Kidney tubule cell (primary cell): ENCODE measurements at regions not wholly inside any gene's neighbourhood (a gene's known extent, or its start where the extent isn't known, plus 50 kb on each side); places are given as distances from the start of the nearest gene placed in this dataset.
A peak's percentile ranks its signal among the peaks of the same experiment; 100 is the strongest.
"Not testable (repeated sequence)": the region's sequence is repeated elsewhere in the genome, so short reads cannot be mapped to it uniquely, and the experiment has no call there.

Experiments used
- DNase-seq: peaks from one replicate; pipeline ENCODE4 v3.0.0-alpha.2; 2018; ENCODE audit warnings: low spot score

- not testable (repeated sequence) for DNase-seq
These were observed 2327.3 kb upstream of the TPTE start for GRCh38 chr21:8194042-8194441.

- DNase-seq, result not testable (repeated sequence)
These were observed 2323.9 kb upstream of the TPTE start for GRCh38 chr21:8197377-8198027.

GRCh38 chr21:8205094-8205891 lies 2316.1 kb upstream of the TPTE start:
- not testable (repeated sequence) for DNase-seq

DNA sequence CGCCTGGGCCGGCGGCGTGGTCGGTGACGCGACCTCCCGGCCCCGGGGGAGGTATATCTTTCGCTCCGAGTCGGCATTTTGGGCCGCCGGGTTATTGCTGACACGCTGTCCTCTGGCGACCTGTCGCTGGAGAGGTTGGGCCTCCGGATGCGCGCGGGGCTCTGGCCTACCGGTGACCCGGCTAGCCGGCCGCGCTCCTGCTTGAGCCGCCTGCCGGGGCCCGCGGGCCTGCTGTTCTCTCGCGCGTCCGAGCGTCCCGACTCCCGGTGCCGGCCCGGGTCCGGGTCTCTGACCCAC lies 2315.5 kb upstream of the TPTE start:
- not testable (repeated sequence) for DNase-seq

GRCh38 chr21:8212986-8213550 lies 2308.3 kb upstream of the TPTE start:
- DNase-seq, result not testable (repeated sequence)

GRCh38 chr21:8214539-8214938 lies 2306.8 kb upstream of the TPTE start:
- not testable (repeated sequence) for DNase-seq

DNA sequence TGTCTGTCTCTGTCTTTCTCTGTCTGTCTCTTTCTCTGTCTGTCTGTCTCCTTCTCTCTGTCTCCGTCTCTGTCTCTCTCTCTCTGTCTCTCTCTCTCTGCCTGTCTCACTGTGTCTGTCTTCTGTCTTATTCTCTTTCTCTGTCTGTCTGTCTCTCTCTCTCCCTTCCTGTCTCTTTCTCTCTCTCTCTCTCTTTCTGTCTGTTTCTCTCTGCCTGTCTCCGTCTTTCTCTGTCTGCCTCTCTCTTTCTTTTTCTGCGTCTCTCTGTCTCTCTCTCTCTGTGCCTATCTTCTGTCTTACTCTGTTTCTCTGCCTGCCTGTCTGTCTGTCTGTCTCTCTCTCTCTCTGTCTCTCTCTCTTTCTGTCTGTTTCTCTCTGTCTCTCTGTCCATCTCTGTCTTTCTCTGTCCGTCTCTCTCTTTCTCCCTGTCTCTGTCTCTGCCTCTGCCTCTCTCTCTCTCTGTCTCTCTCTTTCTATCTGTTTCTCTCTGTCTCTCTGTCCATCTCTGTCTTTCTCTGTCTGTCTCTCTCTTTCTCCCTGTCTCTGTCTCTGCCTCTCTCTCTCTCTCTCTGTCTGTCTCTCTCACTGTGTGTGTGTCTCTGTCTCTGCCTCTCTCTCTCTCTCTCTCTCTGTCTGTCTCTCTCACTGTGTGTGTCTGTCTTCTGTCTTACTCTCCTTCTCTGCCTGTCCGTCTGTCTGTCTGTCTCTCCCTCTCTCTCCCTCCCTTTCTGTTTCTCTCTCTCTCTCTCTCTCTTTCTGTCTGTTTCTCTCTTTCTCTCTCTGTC lies 2291.8 kb upstream of the TPTE start:
- not testable (repeated sequence) for DNase-seq

GRCh38 chr21:8231252-8231651 lies 2290.1 kb upstream of the TPTE start:
- not testable (repeated sequence) for DNase-seq

DNA sequence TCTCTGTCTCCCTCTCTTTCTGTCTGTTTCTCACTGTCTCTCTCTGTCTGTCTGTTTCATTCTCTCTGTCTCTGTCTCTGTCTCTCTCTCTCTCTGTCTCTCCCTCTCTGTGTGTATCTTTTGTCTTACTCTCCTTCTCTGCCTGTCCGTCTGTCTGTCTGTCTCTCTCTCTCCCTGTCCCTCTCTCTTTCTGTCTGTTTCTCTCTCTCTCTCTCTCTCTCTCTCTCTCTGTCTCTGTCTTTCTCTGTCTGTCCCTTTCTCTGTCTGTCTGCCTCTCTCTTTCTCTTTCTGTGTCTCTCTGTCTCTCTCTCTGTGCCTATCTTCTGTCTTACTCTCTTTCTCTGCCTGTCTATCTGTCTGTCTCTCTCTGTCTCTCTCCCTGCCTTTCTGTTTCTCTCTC lies 2288.4 kb upstream of the TPTE start:
- DNase-seq, result not testable (repeated sequence)

DNA sequence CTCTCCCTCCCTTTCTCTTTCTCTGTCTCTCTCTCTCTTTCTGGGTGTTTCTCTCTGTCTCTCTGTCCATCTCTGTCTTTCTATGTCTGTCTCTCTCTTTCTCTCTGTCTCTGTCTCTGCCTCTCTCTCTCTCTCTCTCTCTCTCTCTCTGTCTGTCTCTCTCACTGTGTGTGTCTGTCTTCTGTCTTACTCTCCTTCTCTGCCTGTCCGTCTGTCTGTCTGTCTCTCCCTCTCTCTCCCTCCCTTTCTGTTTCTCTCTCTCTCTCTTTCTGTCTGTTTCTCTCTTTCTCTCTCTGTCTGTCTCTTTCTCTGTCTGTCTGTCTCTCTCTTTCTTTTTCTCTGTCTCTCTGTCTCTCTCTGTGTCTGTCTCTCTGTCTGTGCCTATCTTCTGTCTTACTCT lies 2287.3 kb upstream of the TPTE start:
- not testable (repeated sequence) for DNase-seq

DNA sequence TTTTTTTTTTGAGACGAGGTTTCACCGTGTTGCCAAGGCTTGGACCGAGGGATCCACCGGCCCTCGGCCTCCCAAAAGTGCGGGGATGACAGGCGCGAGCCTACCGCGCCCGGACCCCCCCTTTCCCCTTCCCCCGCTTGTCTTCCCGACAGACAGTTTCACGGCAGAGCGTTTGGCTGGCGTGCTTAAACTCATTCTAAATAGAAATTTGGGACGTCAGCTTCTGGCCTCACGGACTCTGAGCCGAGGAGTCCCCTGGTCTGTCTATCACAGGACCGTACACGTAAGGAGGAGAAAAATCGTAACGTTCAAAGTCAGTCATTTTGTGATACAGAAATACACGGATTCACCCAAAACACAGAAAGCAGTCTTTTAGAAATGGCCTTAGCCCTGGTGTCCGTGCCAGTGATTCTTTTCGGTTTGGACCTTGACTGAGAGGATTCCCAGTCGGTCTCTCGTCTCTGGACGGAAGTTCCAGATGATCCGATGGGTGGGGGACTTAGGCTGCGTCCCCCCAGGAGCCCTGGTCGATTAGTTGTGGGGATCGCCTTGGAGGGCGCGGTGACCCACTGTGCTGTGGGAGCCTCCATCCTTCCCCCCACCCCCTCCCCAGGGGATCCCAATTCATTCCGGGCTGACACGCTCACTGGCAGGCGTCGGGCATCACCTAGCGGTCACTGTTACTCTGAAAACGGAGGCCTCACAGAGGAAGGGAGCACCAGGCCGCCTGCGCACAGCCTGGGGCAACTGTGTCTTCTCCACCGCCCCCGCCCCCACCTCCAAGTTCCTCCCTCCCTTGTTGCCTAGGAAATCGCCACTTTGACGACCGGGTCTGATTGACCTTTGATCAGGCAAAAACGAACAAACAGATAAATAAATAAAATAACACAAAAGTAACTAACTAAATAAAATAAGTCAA lies 2276.4 kb upstream of the TPTE start:
- not testable (repeated sequence) for DNase-seq

- not testable (repeated sequence) for DNase-seq
These were observed 2275.6 kb upstream of the TPTE start for GRCh38 chr21:8245642-8246402.

DNA sequence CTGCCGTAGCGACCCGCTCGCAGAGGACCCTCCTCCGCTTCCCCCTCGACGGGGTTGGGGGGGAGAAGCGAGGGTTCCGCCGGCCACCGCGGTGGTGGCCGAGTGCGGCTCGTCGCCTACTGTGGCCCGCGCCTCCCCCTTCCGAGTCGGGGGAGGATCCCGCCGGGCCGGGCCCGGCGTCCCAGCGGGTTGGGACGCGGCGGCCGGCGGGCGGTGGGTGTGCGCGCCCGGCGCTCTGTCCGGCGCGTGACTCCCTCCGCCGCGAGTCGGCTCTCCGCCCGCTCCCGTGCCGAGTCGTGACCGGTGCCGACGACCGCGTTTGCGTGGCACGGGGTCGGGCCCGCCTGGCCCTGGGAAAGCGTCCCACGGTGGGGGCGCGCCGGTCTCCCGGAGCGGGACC lies 2269.7 kb upstream of the TPTE start:
- not testable (repeated sequence) for DNase-seq

DNA sequence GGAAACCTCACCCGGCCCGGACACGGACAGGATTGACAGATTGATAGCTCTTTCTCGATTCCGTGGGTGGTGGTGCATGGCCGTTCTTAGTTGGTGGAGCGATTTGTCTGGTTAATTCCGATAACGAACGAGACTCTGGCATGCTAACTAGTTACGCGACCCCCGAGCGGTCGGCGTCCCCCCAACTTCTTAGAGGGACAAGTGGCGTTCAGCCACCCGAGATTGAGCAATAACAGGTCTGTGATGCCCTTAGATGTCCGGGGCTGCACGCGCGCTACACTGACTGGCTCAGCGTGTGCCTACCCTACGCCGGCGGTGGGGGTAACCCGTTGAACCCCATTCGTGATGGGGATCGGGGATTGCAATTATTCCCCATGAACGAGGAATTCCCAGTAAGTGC lies 2266.3 kb upstream of the TPTE start:
- DNase-seq, result not testable (repeated sequence)

- DNase-seq, result peak; percentile 3
These were observed 2264.1 kb upstream of the TPTE start for GRCh38 chr21:8257083-8257799.

DNA sequence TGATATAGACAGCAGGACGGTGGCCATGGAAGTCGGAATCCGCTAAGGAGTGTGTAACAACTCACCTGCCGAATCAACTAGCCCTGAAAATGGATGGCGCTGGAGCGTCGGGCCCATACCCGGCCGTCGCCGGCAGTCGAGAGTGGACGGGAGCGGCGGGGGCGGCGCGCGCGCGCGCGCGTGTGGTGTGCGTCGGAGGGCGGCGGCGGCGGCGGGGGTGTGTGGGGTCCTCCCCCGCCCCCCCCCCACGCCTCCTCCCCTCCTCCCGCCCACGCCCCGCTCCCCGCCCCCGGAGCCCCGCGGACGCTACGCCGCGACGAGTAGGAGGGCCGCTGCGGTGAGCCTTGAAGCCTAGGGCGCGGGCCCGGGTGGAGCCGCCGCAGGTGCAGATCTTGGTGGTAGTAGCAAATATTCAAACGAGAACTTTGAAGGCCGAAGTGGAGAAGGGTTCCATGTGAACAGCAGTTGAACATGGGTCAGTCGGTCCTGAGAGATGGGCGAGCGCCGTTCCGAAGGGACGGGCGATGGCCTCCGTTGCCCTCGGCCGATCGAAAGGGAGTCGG lies 2261.2 kb upstream of the TPTE start:
- not testable (repeated sequence) for DNase-seq
